Esophagus squamous epithelium (tissue), 4 donors: ENCODE measurements at regions not wholly inside any gene's neighbourhood (a gene's known extent, or its start where the extent isn't known, plus 50 kb on each side); places are given as distances from the start of the nearest gene placed in this dataset.

Source experiments
- POLR2A ChIP-seq, 4 donors: fragments of 450-650 bp; IDR thresholded peaks; one replicate each; pipeline ENCODE4 v1.6.1; 2017; ENCODE audit warnings: antibody characterized with exemption in 4 of 4, mild to moderate bottlenecking in 4 of 4, moderate library complexity in 3 of 4
- TF ChIP-seq, protein P1 (sequence below), 6 experiments: fragments of 450-650 bp in 4 of 6; fragments of 200-600 bp in 2 of 6; sonication (generic) in 2 of 6; IDR thresholded peaks; one replicate each; pipeline ENCODE4 v1.5.1; 2016 to 2019; ENCODE audit warnings: antibody characterized with exemption in 6 of 6, mild to moderate bottlenecking in 4 of 6, moderate library complexity in 4 of 6

- TF ChIP-seq, protein P1, sequence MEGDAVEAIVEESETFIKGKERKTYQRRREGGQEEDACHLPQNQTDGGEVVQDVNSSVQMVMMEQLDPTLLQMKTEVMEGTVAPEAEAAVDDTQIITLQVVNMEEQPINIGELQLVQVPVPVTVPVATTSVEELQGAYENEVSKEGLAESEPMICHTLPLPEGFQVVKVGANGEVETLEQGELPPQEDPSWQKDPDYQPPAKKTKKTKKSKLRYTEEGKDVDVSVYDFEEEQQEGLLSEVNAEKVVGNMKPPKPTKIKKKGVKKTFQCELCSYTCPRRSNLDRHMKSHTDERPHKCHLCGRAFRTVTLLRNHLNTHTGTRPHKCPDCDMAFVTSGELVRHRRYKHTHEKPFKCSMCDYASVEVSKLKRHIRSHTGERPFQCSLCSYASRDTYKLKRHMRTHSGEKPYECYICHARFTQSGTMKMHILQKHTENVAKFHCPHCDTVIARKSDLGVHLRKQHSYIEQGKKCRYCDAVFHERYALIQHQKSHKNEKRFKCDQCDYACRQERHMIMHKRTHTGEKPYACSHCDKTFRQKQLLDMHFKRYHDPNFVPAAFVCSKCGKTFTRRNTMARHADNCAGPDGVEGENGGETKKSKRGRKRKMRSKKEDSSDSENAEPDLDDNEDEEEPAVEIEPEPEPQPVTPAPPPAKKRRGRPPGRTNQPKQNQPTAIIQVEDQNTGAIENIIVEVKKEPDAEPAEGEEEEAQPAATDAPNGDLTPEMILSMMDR (IDR thresholded peaks at IDR 0.05): no peak
- no peak for TF ChIP-seq POLR2A (IDR thresholded peaks at IDR 0.05)
Observed at GRCh38 chr4:91764085-91764484, 539.7 kb upstream of the GRID2 start.
